GM19467 (cell line): ENCODE measurements at regions not wholly inside any gene's neighbourhood (a gene's known extent, or its start where the extent isn't known, plus 50 kb on each side); places are given as distances from the start of the nearest gene placed in this dataset.

Source experiments
- ATAC-seq: cut with Tn5 transposase; IDR thresholded peaks from one replicate; pipeline ENCODE4 v1.9.1; 2021; ENCODE audit warnings: mild to moderate bottlenecking, moderate library complexity; ENCODE audit not compliant: unreplicated experiment

DNA sequence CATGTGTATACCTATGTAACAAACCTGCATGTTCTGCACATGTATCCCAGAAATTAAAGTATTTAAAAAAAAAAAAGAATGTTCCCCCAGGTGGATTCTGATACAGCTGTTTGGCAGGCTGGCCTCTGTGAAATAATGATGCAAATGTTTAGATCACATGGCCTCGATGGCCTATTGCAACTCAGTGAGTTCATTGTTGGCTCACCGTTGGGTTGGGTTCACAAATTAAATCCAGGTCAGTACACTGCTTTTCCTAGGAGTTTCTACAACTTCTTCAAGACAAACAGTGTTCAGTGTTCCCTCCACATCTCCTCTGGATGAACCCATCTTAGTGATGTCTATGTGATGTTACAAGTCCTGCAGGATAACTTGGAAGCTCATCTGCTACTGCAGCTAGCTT lies 58.3 kb upstream of the STXBP6 start:
- ATAC-seq = no peak

GRCh38 chr14:25103820-25104219 lies 53.9 kb upstream of the STXBP6 start:
- no peak for ATAC-seq

DNA sequence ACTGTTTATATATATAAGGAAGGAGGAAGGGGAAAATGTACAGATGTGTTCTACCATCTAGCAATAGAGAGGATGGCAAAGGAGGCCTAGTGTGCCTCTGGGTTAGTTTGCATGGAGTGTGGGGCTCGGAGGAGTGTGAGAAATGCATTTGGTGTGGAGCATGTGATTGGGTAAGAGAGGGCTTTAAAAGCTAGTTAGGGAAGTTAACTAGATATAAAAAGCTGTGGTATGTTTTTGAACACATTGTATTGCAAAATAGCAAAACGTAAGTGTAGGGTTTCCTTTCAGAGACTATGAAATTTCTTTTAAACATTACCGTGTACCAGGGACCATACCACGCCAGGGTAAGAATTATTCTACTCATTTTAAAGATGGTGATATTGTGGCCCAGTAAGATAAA lies 53.3 kb upstream of the STXBP6 start:
- ATAC-seq = no peak

- no peak for ATAC-seq
These were observed 52.8 kb upstream of the STXBP6 start for GRCh38 chr14:25102788-25103187.

GRCh38 chr14:25101276-25101675 lies 51.3 kb upstream of the STXBP6 start:
- ATAC-seq = no peak
